ENCODE measurements at regions not wholly inside any gene's neighbourhood (a gene's known extent, or its start where the extent isn't known, plus 50 kb on each side); places are given as distances from the start of the nearest gene placed in this dataset.

- peak; percentile 68 for DNase-seq (ENCODE audit: low read depth)
Observed at GRCh38 chr5:159536646-159537045, 206.4 kb upstream of the IL12B start.

- DNase-seq (ENCODE audit: low read depth), result no peak
Observed at GRCh38 chr5:159539678-159540077, 209.4 kb upstream of the IL12B start.

- DNase-seq (ENCODE audit: low read depth), result no peak
Observed at GRCh38 chr5:159543326-159543725, 213.0 kb upstream of the IL12B start.

- no peak for DNase-seq (ENCODE audit: low read depth)
Observed at GRCh38 chr5:159545156-159545555, 214.9 kb upstream of the IL12B start.

- no peak for DNase-seq (ENCODE audit: low read depth)
Observed at GRCh38 chr5:159547466-159548195, 217.3 kb upstream of the IL12B start.

GRCh38 chr5:159548517-159548916 is 218.2 kb upstream of the IL12B start:
- DNase-seq (ENCODE audit: low read depth), result no peak

- DNase-seq (ENCODE audit: low read depth), result peak; percentile 21
Observed at GRCh38 chr5:159549046-159549445, 218.8 kb upstream of the IL12B start.

GRCh38 chr5:159550951-159551350 is 220.7 kb upstream of the IL12B start:
- DNase-seq (ENCODE audit: low read depth), result peak; percentile 20

GRCh38 chr5:159552751-159553150 is 222.5 kb upstream of the IL12B start:
- peak; percentile 62 for DNase-seq (ENCODE audit: low read depth)

- no peak for DNase-seq (ENCODE audit: low read depth)
Observed at GRCh38 chr5:159553792-159554191, 223.5 kb upstream of the IL12B start.

GRCh38 chr5:159555084-159555483 is 224.8 kb upstream of the IL12B start:
- DNase-seq (ENCODE audit: low read depth), result no peak

GRCh38 chr5:159559337-159559736 is 229.1 kb upstream of the IL12B start:
- no peak for DNase-seq (ENCODE audit: low read depth)

- DNase-seq (ENCODE audit: low read depth), result no peak
Observed at GRCh38 chr5:159560088-159560487, 229.8 kb upstream of the IL12B start.

GRCh38 chr5:159564031-159564430 is 233.7 kb upstream of the IL12B start:
- no peak for DNase-seq (ENCODE audit: low read depth)

- no peak for DNase-seq (ENCODE audit: low read depth)
Observed at GRCh38 chr5:159566832-159567231, 236.5 kb upstream of the IL12B start.

GRCh38 chr5:159567461-159567860 is 237.2 kb upstream of the IL12B start:
- DNase-seq (ENCODE audit: low read depth), result no peak

- DNase-seq (ENCODE audit: low read depth), result no peak
Observed at GRCh38 chr5:159571501-159572244, 241.4 kb upstream of the IL12B start.

- DNase-seq (ENCODE audit: low read depth), result no peak
Observed at GRCh38 chr5:159576902-159577301, 246.6 kb upstream of the IL12B start.

GRCh38 chr5:159581502-159582249 is 251.4 kb upstream of the IL12B start:
- peak; percentile 58 for DNase-seq (ENCODE audit: low read depth)

- DNase-seq (ENCODE audit: low read depth), result peak; percentile 24
Observed at GRCh38 chr5:159582756-159583541, 252.7 kb upstream of the IL12B start.

- DNase-seq (ENCODE audit: low read depth), result no peak
Observed at GRCh38 chr5:159586921-159587320, 256.6 kb upstream of the IL12B start.

GRCh38 chr5:159588941-159589340 is 258.7 kb upstream of the IL12B start:
- no peak for DNase-seq (ENCODE audit: low read depth)
